Stomach (tissue), 4 donors: ENCODE measurements at regions not wholly inside any gene's neighbourhood (a gene's known extent, or its start where the extent isn't known, plus 50 kb on each side); places are given as distances from the start of the nearest gene placed in this dataset.

Experiments used
- POLR2A ChIP-seq, 4 donors: fragments of 450-650 bp; IDR thresholded peaks; one replicate each; pipeline ENCODE4 v1.6.1; 2016; ENCODE audit warnings: antibody characterized with exemption in 4 of 4, control low read depth in 2 of 4, mild to moderate bottlenecking in 1 of 4, moderate library complexity in 1 of 4
- POLR2AphosphoS5 ChIP-seq, 3 donors: sonication (generic); formaldehyde crosslinking; IDR thresholded peaks; one replicate each; pipeline ENCODE4 v1.6.1; 2016; ENCODE audit warnings: antibody characterized with exemption in 3 of 3
- TF ChIP-seq, protein P1 (sequence below), 7 experiments: fragments of 450-650 bp in 4 of 7; fragments of 200-600 bp in 3 of 7; sonication (generic) in 3 of 7; IDR thresholded peaks; one replicate each; pipeline ENCODE4 v1.5.1; 2016 to 2019; ENCODE audit warnings: antibody characterized with exemption in 7 of 7, control low read depth in 2 of 7, mild to moderate bottlenecking in 1 of 7

DNA sequence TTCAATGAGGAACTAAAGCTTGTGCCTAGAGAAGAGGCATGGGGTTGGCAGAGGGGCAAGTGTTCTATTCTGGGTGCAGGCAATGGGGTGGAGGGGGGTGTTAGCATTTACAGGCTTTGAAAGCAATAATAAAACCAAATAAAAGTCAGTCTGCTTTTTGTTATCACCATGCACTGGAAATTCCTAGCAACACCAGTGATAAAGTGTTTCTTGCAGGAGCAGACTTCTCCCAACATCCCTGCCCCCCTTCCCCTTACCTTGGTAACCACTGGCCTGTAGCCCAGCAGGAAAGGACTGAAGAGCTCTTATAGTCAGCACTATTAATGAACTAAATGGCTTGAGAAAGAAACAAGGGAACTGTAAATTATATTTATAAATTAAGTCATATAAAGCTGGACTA lies 65.2 kb upstream of the SESN3 start:
- TF ChIP-seq POLR2AphosphoS5 (IDR thresholded peaks at IDR 0.05) (no peak), POLR2A (IDR thresholded peaks at IDR 0.05) (no peak)
- TF ChIP-seq, protein P1, sequence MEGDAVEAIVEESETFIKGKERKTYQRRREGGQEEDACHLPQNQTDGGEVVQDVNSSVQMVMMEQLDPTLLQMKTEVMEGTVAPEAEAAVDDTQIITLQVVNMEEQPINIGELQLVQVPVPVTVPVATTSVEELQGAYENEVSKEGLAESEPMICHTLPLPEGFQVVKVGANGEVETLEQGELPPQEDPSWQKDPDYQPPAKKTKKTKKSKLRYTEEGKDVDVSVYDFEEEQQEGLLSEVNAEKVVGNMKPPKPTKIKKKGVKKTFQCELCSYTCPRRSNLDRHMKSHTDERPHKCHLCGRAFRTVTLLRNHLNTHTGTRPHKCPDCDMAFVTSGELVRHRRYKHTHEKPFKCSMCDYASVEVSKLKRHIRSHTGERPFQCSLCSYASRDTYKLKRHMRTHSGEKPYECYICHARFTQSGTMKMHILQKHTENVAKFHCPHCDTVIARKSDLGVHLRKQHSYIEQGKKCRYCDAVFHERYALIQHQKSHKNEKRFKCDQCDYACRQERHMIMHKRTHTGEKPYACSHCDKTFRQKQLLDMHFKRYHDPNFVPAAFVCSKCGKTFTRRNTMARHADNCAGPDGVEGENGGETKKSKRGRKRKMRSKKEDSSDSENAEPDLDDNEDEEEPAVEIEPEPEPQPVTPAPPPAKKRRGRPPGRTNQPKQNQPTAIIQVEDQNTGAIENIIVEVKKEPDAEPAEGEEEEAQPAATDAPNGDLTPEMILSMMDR (IDR thresholded peaks at IDR 0.05): no peak
